Ovary (tissue), 3 donors: ENCODE measurements at regions not wholly inside any gene's neighbourhood (a gene's known extent, or its start where the extent isn't known, plus 50 kb on each side); places are given as distances from the start of the nearest gene placed in this dataset.

Experiments
- CTCF ChIP-seq, 3 donors: fragments of 450-650 bp in 2 of 3; fragments of 200-600 bp in 1 of 3; IDR thresholded peaks; one replicate each; pipeline versions ENCODE4 v1.5.1 to v1.8.0; 2016 to 2022; ENCODE audit warnings: antibody characterized with exemption in 3 of 3, mild to moderate bottlenecking in 1 of 3
- EP300 ChIP-seq: sonication (generic); formaldehyde crosslinking; IDR thresholded peaks from one replicate; pipeline ENCODE4 v1.6.1; 2017; ENCODE audit warnings: antibody characterized with exemption
- POLR2A ChIP-seq: fragments of 450-650 bp; IDR thresholded peaks from one replicate; pipeline ENCODE4 v1.6.1; 2017; ENCODE audit warnings: antibody characterized with exemption, mild to moderate bottlenecking, moderate library complexity
- donor health status: DM: no; HTN: no; CAD: no.

DNA sequence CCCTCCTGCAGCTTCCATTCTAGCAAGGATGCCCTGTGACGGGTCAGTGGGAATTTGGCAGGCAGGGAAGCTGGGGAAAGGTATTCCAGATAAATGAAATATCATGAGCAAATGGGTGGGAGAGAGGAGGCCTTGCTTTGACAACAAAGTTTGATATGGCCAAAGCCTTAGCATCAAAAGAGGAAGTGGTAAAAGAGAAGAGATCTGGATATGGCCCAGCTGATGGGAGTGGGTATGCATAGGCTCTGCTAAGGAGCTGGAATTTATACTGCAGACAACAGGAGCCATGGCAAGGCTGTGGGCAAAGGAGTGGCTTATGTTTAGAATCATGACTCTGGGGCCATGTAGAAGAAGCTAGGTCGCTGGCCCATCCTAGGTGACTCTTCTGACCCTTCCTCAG is 89.2 kb downstream of the PJA1 start:
- TF ChIP-seq CTCF (IDR thresholded peaks at IDR 0.05) (no peak), EP300 (no peak), POLR2A (no peak)
